ENCODE measurements at regions not wholly inside any gene's neighbourhood (a gene's known extent, or its start where the extent isn't known, plus 50 kb on each side); places are given as distances from the start of the nearest gene placed in this dataset.
"Not testable (repeated sequence)": the region's sequence is repeated elsewhere in the genome, so short reads cannot be mapped to it uniquely, and the experiment has no call there.

- no peak overlapping the region for H3K27ac ChIP-seq (ENCODE audit: low read depth, low read length)
- 60% methylated on average over 7 of the region's 12 CpGs for WGBS (ENCODE audit: insufficient coverage)
- H3K27me3 ChIP-seq (ENCODE audit: control insufficient read depth, insufficient read depth, low read length) = no peaks in the 10 kb centered on the region
- no peaks in the 10 kb centered on the region for H3K36me3 ChIP-seq (ENCODE audit: control insufficient read depth, insufficient read depth, low read length)
- no peaks in the 10 kb centered on the region for H3K9me3 ChIP-seq (ENCODE audit: control insufficient read depth, insufficient read depth, low read length)
- peaks cover 5% of the 10 kb centered on the region for H3K4me1 ChIP-seq (ENCODE audit: control insufficient read depth, insufficient read depth, low read length)
- DNase-seq (ENCODE audit: low read depth in 4 of 6, low spot score in 6 of 6) = peak in 1 of 6 donors; percentile 53
- no peak overlapping the region for H3K4me3 ChIP-seq (ENCODE audit: low read depth, low read length)
These were observed 272.3 kb upstream of the RNF32 start for GRCh38 chr7:156368053-156368843.

DNA sequence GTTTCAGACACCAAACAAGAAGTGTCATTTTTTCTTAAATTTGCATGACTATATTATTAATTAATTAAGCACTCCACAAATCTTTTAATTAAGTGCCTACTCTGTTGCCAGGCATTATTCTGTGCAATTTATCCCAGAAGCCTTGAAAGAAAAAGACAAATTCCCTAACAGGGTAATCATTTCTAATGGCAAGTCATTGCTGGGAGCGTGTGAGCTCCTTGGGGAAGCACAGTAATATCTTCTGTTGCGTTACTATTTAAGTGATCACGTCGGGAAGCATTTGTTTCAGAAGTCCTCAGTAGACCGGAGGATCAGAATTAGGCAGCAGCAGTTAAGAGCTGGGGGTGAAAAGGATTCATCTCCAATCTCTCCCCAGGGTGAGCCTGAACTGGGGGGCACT is 276.8 kb upstream of the RNF32 start:
- peak in 3 of 6 donors; percentile 10 to 87 (median 17) for DNase-seq (ENCODE audit: low read depth in 4 of 6, low spot score in 6 of 6)
- Histone ChIP-seq H3K36me3 (ENCODE audit: control insufficient read depth, insufficient read depth, low read length) (no peaks in the 10 kb centered on the region), H3K9me3 (ENCODE audit: control insufficient read depth, insufficient read depth, low read length) (no peaks in the 10 kb centered on the region), H3K27ac (ENCODE audit: low read depth, low read length) (no peak overlapping the region), H3K27me3 (ENCODE audit: control insufficient read depth, insufficient read depth, low read length) (no peaks in the 10 kb centered on the region), H3K4me3 (ENCODE audit: low read depth, low read length) (no peak overlapping the region), H3K4me1 (ENCODE audit: control insufficient read depth, insufficient read depth, low read length) (peaks cover 5% of the 10 kb centered on the region)
- 67% methylated on average over 5 of the region's 5 CpGs for WGBS (ENCODE audit: insufficient coverage)

GRCh38 chr7:156360835-156361234 is 279.7 kb upstream of the RNF32 start:
- no peak for DNase-seq (ENCODE audit: low read depth in 4 of 6, low spot score in 6 of 6)
- 77% methylated on average over 6 of the region's 6 CpGs for WGBS (ENCODE audit: insufficient coverage)
- Histone ChIP-seq H3K9me3 (ENCODE audit: control insufficient read depth, insufficient read depth, low read length) (no peaks in the 10 kb centered on the region), H3K36me3 (ENCODE audit: control insufficient read depth, insufficient read depth, low read length) (no peaks in the 10 kb centered on the region), H3K27ac (ENCODE audit: low read depth, low read length) (no peak overlapping the region), H3K4me3 (ENCODE audit: low read depth, low read length) (no peak overlapping the region), H3K4me1 (ENCODE audit: control insufficient read depth, insufficient read depth, low read length) (peaks cover 5% of the 10 kb centered on the region), H3K27me3 (ENCODE audit: control insufficient read depth, insufficient read depth, low read length) (no peaks in the 10 kb centered on the region)

GRCh38 chr7:156356551-156356950 is 284.0 kb upstream of the RNF32 start:
- Histone ChIP-seq H3K27ac (ENCODE audit: low read depth, low read length) (no peak overlapping the region), H3K27me3 (ENCODE audit: control insufficient read depth, insufficient read depth, low read length) (no peaks in the 10 kb centered on the region), H3K4me3 (ENCODE audit: low read depth, low read length) (no peak overlapping the region), H3K9me3 (ENCODE audit: control insufficient read depth, insufficient read depth, low read length) (no peaks in the 10 kb centered on the region), H3K36me3 (ENCODE audit: control insufficient read depth, insufficient read depth, low read length) (no peaks in the 10 kb centered on the region), H3K4me1 (ENCODE audit: control insufficient read depth, insufficient read depth, low read length) (no peaks in the 10 kb centered on the region)
- DNase-seq (ENCODE audit: low read depth in 4 of 6, low spot score in 6 of 6) = no peak
- 79% methylated on average over 4 of the region's 5 CpGs for WGBS (ENCODE audit: insufficient coverage)

DNA sequence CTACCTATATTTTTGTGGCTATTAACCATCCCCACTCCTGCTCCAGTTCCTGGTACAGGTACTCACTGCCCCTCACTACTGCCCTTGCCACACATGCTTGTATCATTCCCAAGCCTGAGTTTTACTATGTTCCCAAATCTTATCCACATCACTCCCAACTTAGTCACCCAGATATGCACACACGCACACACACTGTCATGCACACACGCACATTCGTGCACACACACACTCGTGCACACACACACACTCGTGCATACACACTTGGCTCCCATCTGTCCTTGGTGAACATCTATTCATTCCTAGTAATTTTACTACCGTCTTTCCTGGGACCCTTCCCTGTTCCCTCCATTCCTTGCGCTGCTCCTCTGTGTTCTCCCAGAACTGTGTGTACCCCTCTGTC is 287.2 kb upstream of the RNF32 start:
- no peaks in the 10 kb centered on the region for H3K36me3 ChIP-seq (ENCODE audit: control insufficient read depth, insufficient read depth, low read length)
- WGBS (ENCODE audit: insufficient coverage) = 86% methylated on average over 7 of the region's 7 CpGs
- no peak for DNase-seq (ENCODE audit: low read depth in 4 of 6, low spot score in 6 of 6)

GRCh38 chr7:156347703-156348248 is 292.8 kb upstream of the RNF32 start:
- H3K9me3 ChIP-seq (ENCODE audit: control insufficient read depth, insufficient read depth, low read length); H3K27me3 ChIP-seq (ENCODE audit: control insufficient read depth, insufficient read depth, low read length); DNase-seq (ENCODE audit: low read depth in 4 of 6, low spot score in 6 of 6); H3K27ac ChIP-seq (ENCODE audit: low read depth, low read length); H3K4me3 ChIP-seq (ENCODE audit: low read depth, low read length); H3K36me3 ChIP-seq (ENCODE audit: control insufficient read depth, insufficient read depth, low read length); H3K4me1 ChIP-seq (ENCODE audit: control insufficient read depth, insufficient read depth, low read length): not testable (repeated sequence)
- WGBS (ENCODE audit: insufficient coverage) = 94% methylated on average over 25 of the region's 25 CpGs

More for the DNA sequence above, 287.2 kb upstream of the RNF32 start:
- Histone ChIP-seq H3K27me3 (ENCODE audit: control insufficient read depth, insufficient read depth, low read length) (no peaks in the 10 kb centered on the region), H3K27ac (ENCODE audit: low read depth, low read length) (no peak overlapping the region), H3K9me3 (ENCODE audit: control insufficient read depth, insufficient read depth, low read length) (no peaks in the 10 kb centered on the region), H3K4me3 (ENCODE audit: low read depth, low read length) (no peak overlapping the region), H3K4me1 (ENCODE audit: control insufficient read depth, insufficient read depth, low read length) (no peaks in the 10 kb centered on the region)

DNA sequence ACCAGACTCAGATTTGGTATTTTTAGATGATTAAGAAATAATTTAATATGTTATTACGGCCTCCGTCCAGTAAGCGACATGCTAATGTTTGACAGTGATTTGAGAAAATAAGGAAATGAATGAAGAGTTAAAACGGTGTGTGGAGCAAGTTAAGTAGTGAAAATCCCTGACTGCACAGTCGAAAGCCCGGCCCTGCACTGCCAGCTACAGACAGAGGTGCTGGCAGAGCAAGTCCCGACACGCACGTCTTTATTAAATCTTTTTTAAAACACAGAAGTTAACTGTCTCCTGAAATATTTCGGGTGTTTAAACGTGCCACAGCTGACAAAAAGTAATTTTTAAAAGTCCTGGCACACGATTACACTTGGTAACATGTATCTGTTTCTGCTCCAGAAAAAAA is 293.4 kb upstream of the RNF32 start:
- no peak for DNase-seq (ENCODE audit: low read depth in 4 of 6, low spot score in 6 of 6)
- H3K27ac ChIP-seq (ENCODE audit: low read depth, low read length) = no peak overlapping the region
- H3K36me3 ChIP-seq (ENCODE audit: control insufficient read depth, insufficient read depth, low read length) = no peaks in the 10 kb centered on the region
- no peaks in the 10 kb centered on the region for H3K9me3 ChIP-seq (ENCODE audit: control insufficient read depth, insufficient read depth, low read length)
- H3K4me1 ChIP-seq (ENCODE audit: control insufficient read depth, insufficient read depth, low read length) = no peaks in the 10 kb centered on the region
- H3K27me3 ChIP-seq (ENCODE audit: control insufficient read depth, insufficient read depth, low read length) = no peaks in the 10 kb centered on the region
- no peak overlapping the region for H3K4me3 ChIP-seq (ENCODE audit: low read depth, low read length)
- 86% methylated on average over 5 of the region's 12 CpGs for WGBS (ENCODE audit: insufficient coverage)

GRCh38 chr7:156344595-156344994 is 296.0 kb upstream of the RNF32 start:
- Histone ChIP-seq H3K36me3 (ENCODE audit: control insufficient read depth, insufficient read depth, low read length) (no peaks in the 10 kb centered on the region), H3K27ac (ENCODE audit: low read depth, low read length) (no peak overlapping the region), H3K4me3 (ENCODE audit: low read depth, low read length) (no peak overlapping the region), H3K9me3 (ENCODE audit: control insufficient read depth, insufficient read depth, low read length) (no peaks in the 10 kb centered on the region), H3K4me1 (ENCODE audit: control insufficient read depth, insufficient read depth, low read length) (no peaks in the 10 kb centered on the region), H3K27me3 (ENCODE audit: control insufficient read depth, insufficient read depth, low read length) (no peaks in the 10 kb centered on the region)
- no peak for DNase-seq (ENCODE audit: low read depth in 4 of 6, low spot score in 6 of 6)
- WGBS (ENCODE audit: insufficient coverage) = 97% methylated on average over 3 of the region's 3 CpGs

- WGBS (ENCODE audit: insufficient coverage) = 55% methylated on average over 1 of the region's 5 CpGs
- Histone ChIP-seq H3K4me1 (ENCODE audit: control insufficient read depth, insufficient read depth, low read length) (no peaks in the 10 kb centered on the region), H3K36me3 (ENCODE audit: control insufficient read depth, insufficient read depth, low read length) (no peaks in the 10 kb centered on the region), H3K4me3 (ENCODE audit: low read depth, low read length) (no peak overlapping the region), H3K27ac (ENCODE audit: low read depth, low read length) (no peak overlapping the region), H3K27me3 (ENCODE audit: control insufficient read depth, insufficient read depth, low read length) (no peaks in the 10 kb centered on the region), H3K9me3 (ENCODE audit: control insufficient read depth, insufficient read depth, low read length) (no peaks in the 10 kb centered on the region)
- no peak for DNase-seq (ENCODE audit: low read depth in 4 of 6, low spot score in 6 of 6)
These were observed 305.9 kb upstream of the RNF32 start for GRCh38 chr7:156334636-156335035.

GRCh38 chr7:156327916-156328315 is 312.7 kb upstream of the RNF32 start:
- H3K4me3 ChIP-seq (ENCODE audit: low read depth, low read length) = no peak overlapping the region
- no peaks in the 10 kb centered on the region for H3K27me3 ChIP-seq (ENCODE audit: control insufficient read depth, insufficient read depth, low read length)
- H3K4me1 ChIP-seq (ENCODE audit: control insufficient read depth, insufficient read depth, low read length) = peaks cover 2% of the 10 kb centered on the region
- DNase-seq (ENCODE audit: low read depth in 4 of 6, low spot score in 6 of 6) = no peak
- H3K9me3 ChIP-seq (ENCODE audit: control insufficient read depth, insufficient read depth, low read length) = no peaks in the 10 kb centered on the region
- H3K27ac ChIP-seq (ENCODE audit: low read depth, low read length) = no peak overlapping the region
- 50% methylated on average over 3 of the region's 4 CpGs for WGBS (ENCODE audit: insufficient coverage)
- H3K36me3 ChIP-seq (ENCODE audit: control insufficient read depth, insufficient read depth, low read length) = no peaks in the 10 kb centered on the region

Measured in spinal cord (tissue), 9 donors.